WI38 (cell line): ENCODE measurements at regions not wholly inside any gene's neighbourhood (a gene's known extent, or its start where the extent isn't known, plus 50 kb on each side); places are given as distances from the start of the nearest gene placed in this dataset.
"Not testable (repeated sequence)": the region's sequence is repeated elsewhere in the genome, so short reads cannot be mapped to it uniquely, and the experiment has no call there.

Experiments
- H3K4me3 ChIP-seq: 2 replicates; pipeline ENCODE4 v1.5.1; 2011; ENCODE audit warnings: low read depth, mild to moderate bottlenecking, control low read depth, low read length
- TF ChIP-seq, protein P1 (sequence below): IDR thresholded peaks from 2 replicates; pipeline ENCODE4 v1.5.1; 2012; ENCODE audit warnings: low read depth, mild to moderate bottlenecking, control low read depth, low read length

DNA sequence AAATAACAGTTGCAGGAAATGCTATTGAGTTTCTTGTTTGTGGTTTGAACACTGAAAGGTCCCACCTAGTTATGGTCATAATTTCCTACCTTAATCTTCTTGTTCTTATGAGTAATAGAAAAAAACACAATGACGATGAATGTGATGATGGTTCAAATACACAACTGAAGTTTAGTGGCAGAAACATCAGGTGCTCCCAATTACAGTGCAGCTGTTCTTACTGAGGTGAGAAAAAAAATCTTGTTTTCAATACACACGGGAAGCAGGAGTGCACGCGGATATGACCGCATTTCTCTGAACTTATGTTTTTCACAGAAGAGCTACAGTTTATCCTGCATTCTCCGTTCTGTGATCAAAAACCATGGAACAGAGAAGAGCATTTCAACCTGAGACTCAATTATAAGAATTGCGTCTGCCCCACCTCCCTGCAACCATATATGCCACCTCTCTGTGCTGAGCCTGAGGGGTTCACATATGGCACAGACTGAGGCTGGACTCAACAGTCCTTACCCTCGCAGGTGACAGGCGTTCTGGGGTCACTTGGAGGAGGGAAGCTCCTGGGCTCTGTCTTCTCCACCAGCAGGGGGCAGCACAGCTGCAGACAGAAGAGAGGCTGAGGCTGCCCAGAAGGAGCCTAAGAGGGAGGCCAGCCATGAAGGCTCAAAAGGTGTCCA lies 99.7 kb upstream of the IGLL5 start:
- H3K4me3 ChIP-seq, result no peak overlapping the region
- TF ChIP-seq, protein P1, sequence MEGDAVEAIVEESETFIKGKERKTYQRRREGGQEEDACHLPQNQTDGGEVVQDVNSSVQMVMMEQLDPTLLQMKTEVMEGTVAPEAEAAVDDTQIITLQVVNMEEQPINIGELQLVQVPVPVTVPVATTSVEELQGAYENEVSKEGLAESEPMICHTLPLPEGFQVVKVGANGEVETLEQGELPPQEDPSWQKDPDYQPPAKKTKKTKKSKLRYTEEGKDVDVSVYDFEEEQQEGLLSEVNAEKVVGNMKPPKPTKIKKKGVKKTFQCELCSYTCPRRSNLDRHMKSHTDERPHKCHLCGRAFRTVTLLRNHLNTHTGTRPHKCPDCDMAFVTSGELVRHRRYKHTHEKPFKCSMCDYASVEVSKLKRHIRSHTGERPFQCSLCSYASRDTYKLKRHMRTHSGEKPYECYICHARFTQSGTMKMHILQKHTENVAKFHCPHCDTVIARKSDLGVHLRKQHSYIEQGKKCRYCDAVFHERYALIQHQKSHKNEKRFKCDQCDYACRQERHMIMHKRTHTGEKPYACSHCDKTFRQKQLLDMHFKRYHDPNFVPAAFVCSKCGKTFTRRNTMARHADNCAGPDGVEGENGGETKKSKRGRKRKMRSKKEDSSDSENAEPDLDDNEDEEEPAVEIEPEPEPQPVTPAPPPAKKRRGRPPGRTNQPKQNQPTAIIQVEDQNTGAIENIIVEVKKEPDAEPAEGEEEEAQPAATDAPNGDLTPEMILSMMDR, result peak; percentile 74

DNA sequence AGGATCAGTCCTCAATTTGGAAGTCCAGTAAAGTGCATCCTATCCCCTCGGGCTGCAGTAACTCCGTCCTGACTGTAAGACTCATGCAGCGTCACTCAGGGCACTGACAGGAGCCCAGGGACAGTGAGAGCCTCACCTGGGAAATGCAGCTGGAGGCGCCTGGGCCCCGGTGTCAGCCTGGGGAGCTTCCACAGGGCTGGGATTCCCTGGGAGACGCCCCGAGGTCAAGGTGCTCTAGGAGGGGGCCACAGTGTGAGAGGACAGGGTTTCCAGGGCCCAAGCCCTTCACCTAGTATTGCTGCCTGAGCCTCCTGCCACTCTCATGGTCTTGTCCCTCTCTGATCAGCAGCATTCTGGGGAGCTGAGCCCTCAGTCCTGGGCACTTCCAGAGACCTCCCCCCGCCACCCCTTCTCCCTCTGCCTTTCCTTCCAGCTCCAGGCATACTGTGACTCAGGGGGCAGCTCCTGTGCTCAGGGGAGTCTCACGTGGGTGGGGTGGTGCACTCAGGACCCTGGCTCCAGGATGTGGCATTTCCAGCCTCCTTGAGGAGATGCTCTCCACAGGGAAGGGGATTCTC lies 99.1 kb upstream of the IGLL5 start:
- TF ChIP-seq, protein P1, result no peak
- no peak overlapping the region for H3K4me3 ChIP-seq

DNA sequence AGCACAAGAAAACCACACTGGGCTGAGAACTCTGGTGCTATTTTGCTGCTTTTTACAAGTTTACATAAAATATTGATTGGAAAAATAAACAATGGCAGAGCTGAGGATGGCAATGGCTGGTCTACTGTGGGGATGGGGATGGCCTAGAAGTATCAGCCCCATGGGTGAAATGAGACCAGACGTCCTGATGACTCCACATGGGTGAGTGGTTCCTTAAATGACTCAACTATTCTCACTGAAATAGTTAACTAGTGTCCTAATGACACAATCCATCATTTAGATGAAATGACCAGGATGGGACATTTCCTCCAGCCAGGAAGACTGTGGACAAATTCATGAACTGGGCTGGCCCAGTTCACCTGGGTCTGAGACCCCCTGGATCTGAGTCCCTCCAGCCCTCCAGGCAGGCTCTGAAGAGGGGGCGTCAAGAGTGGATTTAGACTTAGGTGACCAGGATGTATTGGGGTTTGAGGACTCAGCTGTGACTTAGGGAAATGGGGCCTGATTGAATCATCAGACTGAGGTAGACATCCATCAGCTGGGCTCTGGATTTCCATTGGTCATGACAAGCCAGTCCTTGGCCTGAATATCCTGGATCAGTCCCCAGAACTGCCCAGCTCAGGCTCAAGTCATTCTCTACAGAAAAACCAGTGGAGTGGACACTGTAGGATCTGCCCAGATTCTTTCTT lies 98.2 kb upstream of the IGLL5 start:
- TF ChIP-seq, protein P1, result no peak
- H3K4me3 ChIP-seq, result no peak overlapping the region

DNA sequence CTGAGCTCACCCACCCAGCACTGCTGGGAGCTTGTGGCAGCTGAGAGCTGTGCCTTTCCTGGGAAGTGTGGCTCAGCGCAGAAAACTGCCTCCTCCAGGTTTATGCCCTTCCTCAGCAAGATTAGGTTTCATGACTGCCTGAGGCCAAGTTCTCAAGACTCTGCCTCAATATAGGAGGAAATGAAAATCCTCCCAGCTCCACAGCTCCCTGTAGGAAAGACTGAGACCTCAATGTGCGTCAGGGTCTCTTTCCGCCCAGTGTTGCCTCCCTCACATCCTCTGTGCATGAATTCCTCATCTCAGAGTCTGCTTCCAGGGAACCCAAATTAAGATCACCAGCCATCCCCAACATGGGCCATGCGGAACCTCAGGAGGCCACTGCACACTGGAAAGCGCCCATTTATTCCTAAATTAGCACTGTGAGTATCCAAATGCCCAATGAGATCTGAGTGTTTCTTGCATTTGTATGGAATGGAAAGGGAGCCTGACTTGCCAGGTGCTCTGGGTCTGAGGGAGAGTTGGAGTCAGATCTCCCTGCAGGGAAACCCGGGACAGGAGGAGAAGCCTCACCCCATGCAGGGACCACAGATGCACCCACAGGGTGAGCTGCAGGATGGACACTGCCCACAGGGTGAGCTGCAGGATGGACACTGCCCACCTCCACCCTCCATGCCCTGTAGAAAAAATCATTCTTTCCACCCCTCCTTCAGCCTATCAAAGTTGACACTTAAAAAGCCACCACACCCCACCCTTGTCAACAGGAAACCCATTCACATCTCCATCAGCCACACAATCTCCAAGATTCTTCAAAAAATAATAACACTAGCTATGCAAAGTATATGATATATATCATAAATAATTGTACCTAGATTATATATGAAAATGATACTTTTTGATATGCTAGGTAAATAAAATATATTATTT lies 97.4 kb upstream of the IGLL5 start:
- H3K4me3 ChIP-seq, result no peak overlapping the region
- TF ChIP-seq, protein P1, result no peak

DNA sequence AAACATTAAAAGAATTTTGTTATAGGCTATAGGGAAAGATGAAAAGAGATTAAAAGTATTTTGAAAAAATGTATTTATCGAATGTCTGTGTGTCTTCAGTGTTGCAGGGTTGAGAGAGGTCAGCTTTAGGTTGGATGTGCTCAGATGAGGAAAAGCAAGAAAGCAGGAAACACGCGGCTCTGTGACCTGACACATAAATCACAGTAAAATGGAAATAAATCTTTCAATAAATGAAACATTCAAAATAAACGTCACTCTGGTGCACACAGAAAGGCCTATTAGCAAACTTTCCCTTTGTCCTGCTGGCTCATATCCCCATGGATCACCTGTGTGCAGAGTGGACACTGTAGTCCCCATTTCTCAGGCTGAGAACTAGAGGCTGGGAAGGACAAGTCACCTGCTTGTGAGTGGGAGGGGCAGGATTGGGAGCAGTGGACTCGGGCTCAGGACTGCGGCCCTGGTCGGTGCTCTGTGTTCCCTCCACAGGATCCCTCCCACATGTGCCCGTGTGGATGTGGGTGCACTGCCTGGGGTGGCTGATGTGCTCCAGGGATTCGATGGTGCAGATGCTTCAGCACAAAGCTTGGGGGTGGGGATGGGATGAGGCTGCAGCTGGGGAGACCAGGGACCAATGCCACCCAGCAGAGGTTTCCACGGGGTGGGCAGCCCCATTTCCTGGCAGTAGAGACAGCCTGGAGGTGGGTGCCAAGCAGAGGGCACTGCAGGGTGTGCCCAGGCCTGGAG lies 96.0 kb upstream of the IGLL5 start:
- TF ChIP-seq, protein P1, result no peak
- H3K4me3 ChIP-seq, result no peak overlapping the region

DNA sequence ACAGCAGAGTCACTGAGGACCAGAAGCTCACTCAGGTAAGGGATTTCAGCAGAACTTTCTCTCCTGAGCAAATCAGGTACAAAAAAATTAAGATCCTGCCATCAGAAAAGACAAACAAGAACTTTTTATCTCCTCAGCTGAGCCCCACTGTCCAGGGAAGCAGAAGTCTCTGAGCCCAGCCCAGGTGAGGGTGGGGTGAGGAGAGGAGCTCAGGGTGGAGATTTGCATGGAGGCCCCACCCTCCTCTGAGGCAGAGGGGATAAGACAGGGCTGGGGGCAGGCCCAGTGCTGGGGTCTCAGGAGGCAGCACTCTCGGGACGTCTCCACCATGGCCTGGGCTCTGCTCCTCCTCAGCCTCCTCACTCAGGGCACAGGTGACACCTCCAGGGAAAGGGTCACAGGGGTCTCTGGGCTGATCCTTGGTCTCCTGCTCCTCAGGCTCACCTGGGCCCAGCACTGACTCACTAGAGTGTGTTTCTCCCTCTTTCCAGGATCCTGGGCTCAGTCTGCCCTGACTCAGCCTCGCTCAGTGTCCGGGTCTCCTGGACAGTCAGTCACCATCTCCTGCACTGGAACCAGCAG lies 95.3 kb upstream of the IGLL5 start:
- H3K4me3 ChIP-seq, result not testable (repeated sequence)

DNA sequence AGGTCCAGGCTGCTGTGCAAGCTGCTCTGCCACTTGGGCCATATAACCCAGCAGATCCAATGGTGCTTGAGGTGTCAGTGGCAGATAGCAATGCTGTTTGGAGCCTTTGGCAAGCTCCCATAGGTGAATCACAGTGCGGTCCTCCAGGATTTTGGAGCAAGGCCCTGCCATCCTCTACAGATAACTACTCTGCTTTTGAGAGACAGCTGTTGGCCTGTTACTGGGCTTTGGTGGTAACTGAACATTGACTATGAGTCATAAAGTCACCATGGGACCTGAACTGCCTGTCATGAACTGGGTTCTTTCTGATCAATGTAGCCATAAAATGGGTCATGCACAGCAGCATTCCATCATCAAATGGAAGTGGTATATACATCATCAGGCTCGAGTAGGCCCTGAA lies 92.0 kb upstream of the IGLL5 start:
- not testable (repeated sequence) for H3K4me3 ChIP-seq
